ENCODE measurements at regions not wholly inside any gene's neighbourhood (a gene's known extent, or its start where the extent isn't known, plus 50 kb on each side); places are given as distances from the start of the nearest gene placed in this dataset.
"Not testable (repeated sequence)": the region's sequence is repeated elsewhere in the genome, so short reads cannot be mapped to it uniquely, and the experiment has no call there.

DNA sequence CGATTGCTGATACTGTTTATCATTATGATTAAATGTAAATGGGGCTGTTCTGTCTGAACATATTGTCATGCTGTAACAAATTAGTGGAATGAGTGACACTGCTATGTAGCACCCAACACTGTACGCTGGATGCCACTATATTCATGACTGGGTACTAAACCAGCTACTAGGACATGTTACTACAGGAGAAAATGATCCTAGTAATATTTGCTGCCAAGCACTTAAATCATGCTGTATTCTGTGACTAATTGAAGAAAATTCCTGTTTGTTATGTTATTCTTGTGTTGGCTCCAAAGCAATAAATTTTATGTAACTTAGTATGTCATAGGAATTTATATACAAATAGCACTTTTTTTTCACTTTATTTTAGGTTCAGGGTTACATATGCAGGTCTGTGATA, 804.2 kb downstream of the CENPC start:
- H3K9me3 Mint-ChIP-seq, result peaks cover 2 to 9% (median 3%) of the 10 kb centered on the region in 3 donors
- no peaks in the 10 kb centered on the region for H3K4me1 Mint-ChIP-seq
- no peaks in the 10 kb centered on the region for H3K36me3 Mint-ChIP-seq
- H3K27me3 Mint-ChIP-seq, result no peaks in the 10 kb centered on the region
- H3K4me3 Mint-ChIP-seq, result no peak overlapping the region
- no peak overlapping the region for H3K27ac Mint-ChIP-seq

DNA sequence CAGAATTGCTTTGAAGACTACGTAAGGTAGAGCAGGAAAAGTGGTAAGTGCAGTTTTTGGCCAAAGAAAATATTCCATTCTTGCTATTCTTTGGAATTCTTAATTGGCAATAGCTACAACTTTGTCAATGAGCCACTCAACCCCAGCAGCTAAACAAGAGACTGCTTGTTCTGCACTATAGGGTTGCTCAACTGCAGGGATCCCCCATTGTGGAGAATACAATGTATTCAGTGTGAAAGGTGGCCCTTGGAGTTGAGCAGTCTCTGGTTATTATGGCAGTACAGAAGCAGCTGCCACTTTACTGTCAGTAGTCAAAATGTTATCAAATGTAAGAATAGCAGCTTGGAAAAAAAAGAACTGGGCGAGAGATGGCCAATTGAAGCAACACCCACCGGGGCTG, 808.7 kb downstream of the CENPC start:
- Mint-ChIP-seq H3K4me1 (no peaks in the 10 kb centered on the region), H3K36me3 (no peaks in the 10 kb centered on the region), H3K27ac (no peak overlapping the region), H3K9me3 (peaks cover 0 to 6% (median 5%) of the 10 kb centered on the region in 3 donors), H3K4me3 (no peak overlapping the region), H3K27me3 (no peaks in the 10 kb centered on the region)

DNA sequence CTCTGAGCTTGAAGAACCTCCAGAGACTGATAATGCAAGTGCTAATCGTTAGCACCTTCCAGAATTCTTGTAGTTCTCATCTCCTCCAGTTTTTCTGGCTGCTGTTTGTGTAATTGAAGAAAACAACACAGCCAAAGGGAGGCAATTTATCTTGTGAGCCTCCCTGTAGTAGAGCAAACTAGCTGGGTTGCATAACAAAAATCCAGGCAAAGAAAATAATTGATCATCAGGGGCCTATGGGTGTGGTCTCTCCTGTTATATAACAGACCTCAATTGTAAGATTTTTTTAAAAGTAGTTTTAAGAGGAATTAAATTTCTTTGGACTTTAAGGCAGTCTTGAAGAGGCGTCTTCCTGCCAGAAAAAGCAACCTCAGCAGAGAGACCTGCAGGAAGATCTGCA, 817.0 kb downstream of the CENPC start:
- Mint-ChIP-seq H3K4me1 (no peaks in the 10 kb centered on the region), H3K27me3 (no peaks in the 10 kb centered on the region), H3K27ac (no peak overlapping the region), H3K4me3 (no peak overlapping the region), H3K36me3 (no peaks in the 10 kb centered on the region), H3K9me3 (peaks cover 0 to 5% (median 4%) of the 10 kb centered on the region in 3 donors)

DNA sequence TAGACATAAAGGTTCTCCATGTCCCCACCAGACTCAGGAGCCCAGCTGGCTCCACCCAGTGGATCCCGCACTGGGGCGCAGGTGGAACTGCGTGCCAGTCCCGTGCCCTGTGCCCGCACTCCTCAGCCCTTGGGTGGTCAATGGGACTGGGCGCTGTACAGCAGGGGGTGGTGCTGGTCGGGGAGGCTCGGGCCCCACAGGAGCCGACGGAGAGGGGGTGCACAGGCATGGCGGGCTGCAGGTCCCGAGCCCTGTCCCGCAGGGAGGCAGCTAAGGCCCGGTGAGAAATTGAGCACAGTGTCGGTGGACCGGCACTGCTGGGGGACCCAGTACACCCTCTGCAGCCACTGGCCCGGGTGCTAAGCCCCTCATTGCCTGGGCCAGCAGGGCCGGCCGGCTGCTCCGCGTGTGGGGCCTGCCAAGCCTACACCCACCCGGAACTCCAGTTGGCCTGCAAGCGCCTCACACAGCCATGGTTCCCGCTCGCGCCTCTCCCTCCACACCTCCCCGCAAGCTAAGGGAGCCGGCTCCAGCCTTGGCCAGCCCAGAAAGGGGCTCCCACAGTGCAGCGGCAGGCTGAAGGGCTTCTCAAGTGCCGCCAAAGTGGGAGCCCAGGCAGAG, 832.9 kb downstream of the CENPC start:
- not testable (repeated sequence) for H3K9me3 Mint-ChIP-seq, H3K4me1 Mint-ChIP-seq, H3K4me3 Mint-ChIP-seq, H3K36me3 Mint-ChIP-seq, H3K27ac Mint-ChIP-seq, H3K27me3 Mint-ChIP-seq

DNA sequence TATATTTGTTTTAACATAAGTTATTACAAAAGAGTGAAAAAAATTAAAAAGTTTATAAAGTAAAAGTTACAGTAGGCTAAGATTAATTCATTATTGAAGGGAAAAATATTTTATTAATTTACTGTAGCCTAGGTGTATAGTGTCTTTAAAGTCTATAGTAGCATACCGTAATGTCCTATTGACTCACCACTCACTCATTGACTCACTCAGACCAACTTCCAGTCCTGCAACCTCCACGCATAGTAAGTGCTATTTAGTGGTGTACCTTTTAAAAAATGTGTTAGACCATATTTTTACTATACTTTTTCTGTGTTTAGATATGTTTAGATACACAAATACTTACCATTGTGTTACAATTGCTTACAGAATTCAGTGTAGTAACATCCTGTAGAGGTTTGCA, 841.1 kb downstream of the CENPC start:
- no peaks in the 10 kb centered on the region for H3K27me3 Mint-ChIP-seq
- no peaks in the 10 kb centered on the region for H3K4me1 Mint-ChIP-seq
- H3K36me3 Mint-ChIP-seq, result no peaks in the 10 kb centered on the region
- H3K27ac Mint-ChIP-seq, result no peak overlapping the region
- peaks cover 0 to 2% (median 0%) of the 10 kb centered on the region in 3 donors for H3K9me3 Mint-ChIP-seq
- H3K4me3 Mint-ChIP-seq, result no peak overlapping the region

DNA sequence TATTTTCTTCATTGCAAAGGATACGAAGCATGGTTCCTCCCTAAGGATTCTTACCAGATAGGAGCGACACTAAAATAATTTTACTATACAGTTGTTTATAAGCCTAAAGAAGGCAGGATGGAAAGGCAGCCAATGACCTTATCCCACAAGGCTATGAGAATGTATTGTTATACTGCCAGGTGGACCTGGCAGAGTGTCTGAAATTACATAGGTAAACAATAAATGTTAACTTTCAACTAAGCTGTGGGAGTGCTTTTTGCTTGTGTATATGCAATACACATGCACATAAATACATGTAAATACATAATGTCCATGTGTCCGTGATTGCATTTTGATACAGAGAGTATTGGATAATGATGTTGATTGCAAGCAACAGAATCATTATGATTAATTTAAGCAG, 850.6 kb downstream of the CENPC start:
- no peak overlapping the region for H3K4me3 Mint-ChIP-seq
- H3K36me3 Mint-ChIP-seq, result peaks cover 1% of the 10 kb centered on the region
- H3K27ac Mint-ChIP-seq, result no peak overlapping the region
- no peaks in the 10 kb centered on the region for H3K27me3 Mint-ChIP-seq
- peaks cover 0 to 1% (median 0%) of the 10 kb centered on the region in 3 donors for H3K4me1 Mint-ChIP-seq
- H3K9me3 Mint-ChIP-seq, result peaks cover 0 to 6% (median 2%) of the 10 kb centered on the region in 3 donors

DNA sequence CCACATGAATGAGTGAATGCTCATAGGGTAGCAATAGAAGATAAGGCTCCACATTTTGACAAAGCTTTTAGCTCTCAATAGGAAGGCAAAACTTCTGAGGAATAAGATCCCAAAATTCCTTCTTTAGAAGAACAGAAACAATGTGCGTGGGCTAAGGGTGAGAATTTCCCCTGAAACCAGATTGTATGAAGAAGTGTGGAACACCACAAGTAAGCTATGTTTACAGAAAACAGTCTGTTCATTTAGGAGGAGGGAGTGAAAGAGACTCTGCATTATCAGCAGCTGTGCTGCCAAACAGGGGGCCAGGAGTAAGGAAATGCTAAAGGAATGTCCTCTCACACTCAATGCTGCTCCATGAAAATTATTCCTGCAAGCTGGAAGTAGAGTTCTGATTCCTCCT, 851.6 kb downstream of the CENPC start:
- H3K4me1 Mint-ChIP-seq, result peaks cover 0 to 1% (median 0%) of the 10 kb centered on the region in 3 donors
- peaks cover 1% of the 10 kb centered on the region for H3K36me3 Mint-ChIP-seq
- H3K27ac Mint-ChIP-seq, result no peak overlapping the region
- H3K9me3 Mint-ChIP-seq, result peaks cover 0 to 6% (median 0%) of the 10 kb centered on the region in 3 donors
- H3K4me3 Mint-ChIP-seq, result no peak overlapping the region
- no peaks in the 10 kb centered on the region for H3K27me3 Mint-ChIP-seq

DNA sequence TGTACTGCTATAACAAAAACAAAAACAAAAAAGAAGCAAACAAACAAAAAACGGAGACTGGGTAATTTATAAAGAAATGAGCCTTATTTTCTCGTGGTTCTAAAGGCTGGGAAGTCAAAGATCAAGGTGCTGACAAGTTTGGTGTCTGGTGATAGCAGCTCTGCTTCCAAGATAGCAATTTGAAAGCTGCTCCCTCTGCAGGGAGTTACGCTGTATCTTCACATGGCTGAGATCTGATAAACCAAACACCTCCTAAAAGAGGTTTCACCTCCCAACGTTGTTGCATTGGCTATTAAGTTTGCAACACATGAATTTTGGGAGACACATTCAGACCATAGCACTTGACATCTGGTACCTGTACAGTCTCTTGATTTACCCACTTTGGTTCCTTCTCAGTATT, 854.2 kb downstream of the CENPC start:
- Mint-ChIP-seq H3K9me3 (peaks cover 0 to 6% (median 2%) of the 10 kb centered on the region in 3 donors), H3K27me3 (no peaks in the 10 kb centered on the region), H3K4me3 (no peak overlapping the region), H3K27ac (no peak overlapping the region), H3K36me3 (peaks cover 1% of the 10 kb centered on the region), H3K4me1 (peaks cover 0 to 1% (median 0%) of the 10 kb centered on the region in 3 donors)

DNA sequence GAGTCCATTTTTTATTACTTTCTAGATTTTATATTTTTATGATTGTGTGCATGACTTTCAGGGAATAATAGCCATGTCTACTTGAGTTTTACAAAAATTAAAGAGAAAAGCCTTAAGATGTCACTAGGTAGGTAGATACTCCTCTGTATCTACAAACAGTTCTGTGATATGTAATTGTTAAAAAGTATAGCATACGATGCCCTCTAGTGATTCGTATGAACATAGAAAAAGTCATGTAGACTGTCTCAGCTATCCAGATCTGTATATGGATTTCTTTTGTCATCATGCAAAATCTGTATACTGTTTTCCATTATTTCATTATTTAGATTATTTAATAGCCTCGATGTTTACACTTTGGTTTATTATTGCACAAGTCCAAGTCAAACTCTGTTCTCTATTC, 856.6 kb downstream of the CENPC start:
- Mint-ChIP-seq H3K27me3 (no peaks in the 10 kb centered on the region), H3K27ac (no peak overlapping the region), H3K36me3 (no peaks in the 10 kb centered on the region), H3K4me3 (no peak overlapping the region), H3K9me3 (peaks cover 0 to 6% (median 2%) of the 10 kb centered on the region in 3 donors), H3K4me1 (peaks cover 0 to under 1% (median 0%) of the 10 kb centered on the region in 3 donors)

DNA sequence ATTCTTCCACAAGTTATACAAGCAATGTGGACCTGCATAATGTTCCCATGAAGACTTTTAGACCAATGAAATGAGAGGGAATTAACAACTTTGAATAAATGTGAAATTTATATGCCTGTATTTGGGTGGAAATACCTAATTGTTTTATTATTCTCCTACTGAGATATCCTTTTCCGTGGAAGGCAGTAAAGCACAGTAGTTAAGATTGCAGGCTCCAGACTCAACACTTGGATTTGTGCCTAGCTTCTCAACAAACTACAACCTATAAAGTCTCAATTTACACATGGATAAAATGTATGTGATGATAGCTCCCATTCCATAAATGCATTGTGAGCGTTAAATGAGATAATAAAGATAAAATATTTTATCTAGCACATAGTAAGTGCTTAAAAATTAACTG, 857.8 kb downstream of the CENPC start:
- Mint-ChIP-seq H3K36me3 (no peaks in the 10 kb centered on the region), H3K9me3 (peaks cover 0 to 2% (median 0%) of the 10 kb centered on the region in 3 donors), H3K4me1 (no peaks in the 10 kb centered on the region), H3K4me3 (no peak overlapping the region), H3K27me3 (no peaks in the 10 kb centered on the region), H3K27ac (no peak overlapping the region)

DNA sequence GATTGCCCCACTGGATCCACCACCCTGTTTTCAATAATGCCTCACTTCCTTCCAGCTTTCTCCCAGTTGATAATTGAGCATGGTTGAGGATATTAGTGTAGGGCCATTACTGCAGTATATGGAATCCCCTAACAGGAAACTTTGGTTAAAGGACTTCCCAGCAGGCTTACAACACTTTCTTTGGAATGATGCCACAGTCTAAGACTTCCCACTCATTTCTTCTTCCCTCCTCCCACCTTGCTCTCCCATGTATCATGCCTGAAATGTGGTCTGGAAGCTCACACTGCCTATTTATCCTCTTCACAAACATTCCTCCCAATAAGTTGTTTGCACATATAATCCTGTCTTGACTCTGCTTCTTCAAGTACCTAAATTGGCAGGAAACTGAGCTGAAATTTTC, 863.3 kb downstream of the CENPC start:
- Mint-ChIP-seq H3K4me3 (no peak overlapping the region), H3K36me3 (no peaks in the 10 kb centered on the region), H3K9me3 (peaks cover 0 to 7% (median 6%) of the 10 kb centered on the region in 3 donors), H3K27me3 (no peaks in the 10 kb centered on the region), H3K4me1 (no peaks in the 10 kb centered on the region), H3K27ac (no peak overlapping the region)

DNA sequence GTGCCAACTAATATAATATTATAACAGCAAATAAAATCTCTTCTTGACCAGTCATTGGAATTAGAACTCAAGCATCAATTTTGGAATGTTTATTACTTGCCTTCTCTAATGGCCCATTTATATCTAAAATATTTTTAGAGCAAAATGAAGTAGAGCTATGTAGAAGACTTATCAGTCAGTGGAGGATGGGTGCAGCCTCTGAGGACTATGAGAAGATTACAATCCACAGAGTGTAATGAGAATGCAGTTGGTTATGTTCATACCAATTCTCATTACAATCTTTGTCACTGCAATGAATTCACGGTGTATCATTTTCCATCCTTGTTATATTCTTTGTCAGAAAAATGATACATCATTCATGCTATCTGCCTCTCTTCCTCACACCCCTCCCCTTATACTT, 878.1 kb downstream of the CENPC start:
- no peaks in the 10 kb centered on the region for H3K27me3 Mint-ChIP-seq

DNA sequence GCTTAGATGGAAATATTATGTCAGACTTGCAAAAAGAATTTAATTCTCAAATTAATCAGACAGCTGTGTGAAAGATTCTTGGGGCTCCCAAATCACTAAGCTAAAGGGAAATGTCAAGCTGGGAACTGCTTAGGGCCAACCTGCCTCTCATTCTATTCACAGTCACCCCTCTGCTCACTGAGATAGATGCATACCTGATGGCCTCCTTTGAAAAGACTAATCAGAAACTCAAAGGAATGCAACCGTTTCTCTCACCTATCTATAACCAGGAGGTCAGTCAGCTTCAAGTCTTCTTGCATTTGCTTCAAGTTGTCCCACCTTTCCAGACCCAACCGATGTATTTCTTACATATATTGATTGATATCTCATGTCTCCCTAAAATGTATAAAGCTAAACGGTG, 882.7 kb downstream of the CENPC start:
- Mint-ChIP-seq H3K9me3 (peaks cover 1 to 5% (median 3%) of the 10 kb centered on the region in 3 donors), H3K27me3 (no peaks in the 10 kb centered on the region), H3K36me3 (no peaks in the 10 kb centered on the region), H3K4me3 (no peak overlapping the region), H3K4me1 (no peaks in the 10 kb centered on the region), H3K27ac (no peak overlapping the region)

More for the DNA sequence above, 878.1 kb downstream of the CENPC start:
- Mint-ChIP-seq H3K4me3 (no peak overlapping the region), H3K27ac (peak overlapping the region in 1 of 3 donors; percentile 36), H3K9me3 (peaks cover 0 to 2% (median 0%) of the 10 kb centered on the region in 3 donors), H3K36me3 (no peaks in the 10 kb centered on the region), H3K4me1 (no peaks in the 10 kb centered on the region)

DNA sequence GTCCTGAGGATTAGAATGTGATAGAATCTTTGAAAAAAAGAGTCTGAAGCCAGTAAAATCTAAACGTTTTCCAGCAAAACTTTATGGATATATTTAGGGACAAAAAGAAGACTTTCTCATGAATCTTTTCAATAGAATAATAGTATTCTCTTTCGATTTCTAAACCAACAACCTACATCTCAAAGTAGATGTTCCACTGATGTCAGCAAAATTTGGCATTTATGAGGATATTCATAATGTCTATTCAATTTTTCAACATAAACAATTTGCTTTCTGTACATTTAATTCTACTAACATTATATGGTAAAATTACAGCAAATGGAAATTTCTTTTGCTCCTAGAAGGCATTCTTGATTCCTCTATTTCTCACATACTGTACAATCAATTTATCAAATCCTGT, 886.5 kb downstream of the CENPC start:
- Mint-ChIP-seq H3K9me3 (peaks cover 3 to 4% (median 3%) of the 10 kb centered on the region in 3 donors), H3K4me1 (no peaks in the 10 kb centered on the region), H3K27me3 (no peaks in the 10 kb centered on the region), H3K36me3 (no peaks in the 10 kb centered on the region), H3K27ac (no peak overlapping the region), H3K4me3 (no peak overlapping the region)

DNA sequence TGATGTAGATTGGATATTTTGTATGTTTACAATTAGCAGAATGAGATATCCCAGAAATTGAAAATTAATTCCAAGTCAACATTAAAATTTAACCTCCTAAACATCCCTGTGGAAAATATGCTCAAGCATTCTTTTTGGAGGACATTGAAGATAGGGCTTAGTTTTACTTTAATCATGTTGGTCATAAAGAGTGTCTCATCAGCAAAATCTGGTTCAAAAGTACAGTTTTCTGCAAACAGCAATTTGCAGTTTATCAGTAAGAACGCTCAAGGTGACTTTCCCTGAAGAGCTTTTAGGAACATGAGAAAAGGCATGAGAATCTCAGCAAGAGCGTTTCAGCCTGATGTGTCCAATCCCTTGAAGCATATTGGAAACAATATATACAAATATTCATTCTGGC, 889.8 kb downstream of the CENPC start:
- no peaks in the 10 kb centered on the region for H3K36me3 Mint-ChIP-seq
- no peak overlapping the region for H3K27ac Mint-ChIP-seq
- H3K9me3 Mint-ChIP-seq, result peaks cover 3 to 5% (median 3%) of the 10 kb centered on the region in 3 donors
- no peaks in the 10 kb centered on the region for H3K27me3 Mint-ChIP-seq
- no peak overlapping the region for H3K4me3 Mint-ChIP-seq
- no peaks in the 10 kb centered on the region for H3K4me1 Mint-ChIP-seq

DNA sequence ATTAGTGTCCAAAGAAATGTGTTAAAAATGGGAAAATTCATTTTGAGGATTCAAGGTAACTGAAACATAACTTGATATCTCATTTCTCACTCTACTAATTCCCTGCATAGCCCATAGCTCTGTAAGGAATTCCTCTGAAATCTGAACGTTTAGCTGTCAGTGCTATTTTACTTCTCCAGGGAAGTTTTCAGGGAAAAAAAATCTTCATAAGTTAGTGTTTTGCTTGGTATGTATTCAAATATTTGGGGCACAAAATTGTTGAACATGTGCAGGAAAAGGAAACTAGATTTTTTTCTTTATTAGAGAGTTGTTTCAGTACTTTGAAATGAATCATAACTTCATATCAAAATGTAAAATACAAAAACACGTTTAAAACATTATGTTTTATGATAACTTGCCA, 891.4 kb downstream of the CENPC start:
- H3K27me3 Mint-ChIP-seq, result no peaks in the 10 kb centered on the region
- H3K9me3 Mint-ChIP-seq, result peaks cover 0 to 5% (median 3%) of the 10 kb centered on the region in 3 donors
- H3K36me3 Mint-ChIP-seq, result no peaks in the 10 kb centered on the region
- H3K27ac Mint-ChIP-seq, result no peak overlapping the region
- no peak overlapping the region for H3K4me3 Mint-ChIP-seq
- no peaks in the 10 kb centered on the region for H3K4me1 Mint-ChIP-seq

Data from IgD-negative memory B cell (primary cell).